HG03571 (cell line): ENCODE measurements at regions not wholly inside any gene's neighbourhood (a gene's known extent, or its start where the extent isn't known, plus 50 kb on each side); places are given as distances from the start of the nearest gene placed in this dataset.
A peak's percentile ranks its signal among the peaks of the same experiment; 100 is the strongest.

Source experiments
- ATAC-seq: cut with Tn5 transposase; IDR thresholded peaks from one replicate; pipeline ENCODE4 v1.9.1; 2021; ENCODE audit not compliant: unreplicated experiment

DNA sequence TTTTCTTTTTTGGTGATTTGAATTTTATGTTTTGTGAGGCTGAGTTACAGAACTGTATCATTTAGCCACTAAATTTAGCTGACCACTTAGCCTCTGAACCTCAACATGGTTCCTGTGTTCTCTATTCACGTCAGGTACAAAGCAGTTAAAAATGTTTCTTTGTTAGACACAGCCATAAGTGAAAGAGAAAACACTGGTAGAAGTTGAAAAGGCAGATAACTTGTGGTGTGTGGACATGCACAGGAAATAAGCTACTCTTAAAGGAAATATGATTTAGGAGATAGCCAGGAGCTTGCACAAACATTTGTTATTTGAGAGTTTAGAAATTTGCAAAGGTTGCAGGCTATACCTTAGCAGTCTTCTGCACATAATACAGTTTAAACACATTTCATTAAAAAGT is 171.0 kb upstream of the RPS6KA3 start:
- peak; percentile 50 for ATAC-seq

DNA sequence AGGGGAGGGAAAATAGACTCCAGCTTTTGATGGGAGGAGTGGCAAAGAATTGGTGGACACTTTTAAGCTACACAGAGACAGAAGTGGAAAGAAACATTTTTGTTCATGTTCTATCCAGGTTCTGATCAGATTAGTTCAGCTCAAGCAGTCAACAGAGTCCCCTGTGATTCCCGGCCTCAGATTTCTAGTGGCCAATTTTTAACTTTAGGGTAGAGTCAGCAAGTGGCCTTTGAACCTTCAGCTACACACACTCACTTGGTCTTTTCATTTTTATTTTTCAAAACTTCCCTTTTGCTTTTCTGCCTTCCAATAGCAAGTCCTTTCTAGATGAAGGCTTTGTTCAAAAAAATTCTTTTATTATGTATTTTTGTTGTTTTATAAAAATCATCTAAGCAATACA is 169.2 kb upstream of the RPS6KA3 start:
- ATAC-seq: no peak

DNA sequence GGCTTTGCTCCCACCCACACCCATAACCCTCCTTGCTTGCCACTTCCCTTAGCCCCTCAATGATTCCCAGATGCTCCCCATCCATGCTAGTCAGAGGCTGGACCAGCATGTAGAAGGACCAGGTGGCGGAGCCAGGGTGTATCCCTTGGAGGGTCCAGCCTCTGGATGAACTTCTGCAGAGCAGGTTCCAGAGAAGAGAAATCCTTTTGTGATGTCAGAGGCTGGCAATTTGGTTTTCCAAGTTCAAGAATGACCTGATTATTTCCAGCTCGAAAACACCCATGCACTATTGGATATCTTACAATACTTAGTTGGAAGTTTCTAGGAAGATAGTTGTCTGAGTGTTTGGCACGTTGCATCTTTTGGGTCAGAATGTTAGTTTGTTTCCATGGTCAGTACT is 168.3 kb upstream of the RPS6KA3 start:
- ATAC-seq: no peak

DNA sequence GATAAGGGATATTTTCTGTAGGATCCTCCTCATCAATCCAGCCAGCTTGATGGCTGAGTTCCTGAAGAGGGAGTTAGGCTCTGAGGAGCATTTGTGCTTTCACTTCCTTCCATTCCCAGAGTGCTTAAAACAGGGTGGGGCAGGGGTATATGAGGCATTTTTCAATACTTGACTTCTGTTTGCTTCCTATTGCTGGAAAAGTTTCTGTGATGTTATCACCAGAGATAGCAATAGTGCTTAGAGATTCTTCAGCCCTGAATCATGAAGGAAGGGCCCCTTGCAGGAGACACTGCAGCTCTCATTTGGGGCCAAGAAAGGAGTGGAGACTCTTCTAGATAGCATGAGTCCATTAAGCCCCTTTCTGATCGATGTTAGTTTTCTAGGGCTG is 166.7 kb upstream of the RPS6KA3 start:
- ATAC-seq: no peak

DNA sequence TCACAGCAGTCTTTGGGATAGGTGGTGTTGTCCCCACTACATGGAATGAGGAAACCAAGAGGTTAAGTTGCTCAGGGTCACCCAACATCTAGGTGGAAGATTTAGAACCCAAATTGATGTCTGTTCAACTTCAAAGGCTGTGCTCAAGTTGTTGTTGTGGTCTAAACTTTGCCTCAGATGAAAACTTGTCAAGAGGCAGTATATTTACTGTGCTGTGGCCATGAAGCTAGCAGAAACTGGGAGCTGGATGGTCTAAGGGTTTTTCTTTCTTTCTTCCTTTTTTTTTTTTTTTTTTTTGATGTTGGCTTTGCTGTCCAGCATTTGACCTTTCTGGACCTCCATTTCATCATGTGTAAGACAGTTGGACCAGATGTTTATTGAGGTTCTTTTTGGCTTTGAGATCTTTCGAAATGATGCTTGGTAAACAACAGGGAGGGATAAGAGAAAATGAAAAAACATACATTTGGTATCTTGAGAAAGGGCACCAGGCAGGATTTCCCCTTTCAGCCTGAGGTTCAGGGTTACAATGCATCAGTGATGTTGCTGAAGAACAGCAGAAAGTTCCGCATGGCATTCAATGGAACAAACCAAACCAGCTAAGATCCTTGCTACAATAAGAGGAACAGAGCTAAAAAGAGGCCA is 166.2 kb upstream of the RPS6KA3 start:
- no peak for ATAC-seq

DNA sequence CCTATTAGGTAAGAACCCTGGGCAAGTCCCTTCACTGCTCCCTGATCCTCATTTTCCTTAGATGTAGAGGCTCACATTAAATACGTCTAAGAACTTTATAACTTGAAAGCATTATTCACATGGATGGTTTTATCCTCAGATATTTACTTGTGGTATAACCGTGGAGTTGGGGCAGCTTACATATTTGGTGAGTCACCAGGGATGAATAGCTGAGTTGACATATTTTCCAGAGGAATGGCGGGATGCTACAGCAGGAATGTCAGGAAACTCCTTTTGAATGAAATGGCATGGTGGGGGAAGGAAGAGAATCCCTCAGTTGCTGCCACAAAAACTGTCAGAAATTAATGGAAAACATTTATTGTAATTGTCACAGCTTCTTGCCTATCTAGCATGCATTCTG is 165.3 kb upstream of the RPS6KA3 start:
- no peak for ATAC-seq

DNA sequence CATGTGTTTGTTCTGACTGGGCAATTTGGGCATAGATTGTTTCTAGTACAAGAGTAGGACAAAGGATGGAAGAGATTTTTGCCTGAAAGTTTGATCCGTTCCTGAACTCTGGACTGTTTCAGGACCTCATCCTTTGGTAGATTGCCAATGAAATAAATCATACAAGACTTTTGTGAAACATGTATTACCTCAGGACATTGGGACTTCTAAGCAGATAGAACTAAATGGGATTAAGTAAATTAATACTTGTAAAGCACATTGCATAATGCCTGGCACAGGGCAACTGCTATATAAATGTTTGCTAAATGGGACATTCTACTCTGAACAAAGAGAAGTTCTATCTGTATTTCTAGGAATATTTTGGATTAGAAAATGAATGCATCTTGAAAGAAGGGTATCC is 164.8 kb upstream of the RPS6KA3 start:
- no peak for ATAC-seq

DNA sequence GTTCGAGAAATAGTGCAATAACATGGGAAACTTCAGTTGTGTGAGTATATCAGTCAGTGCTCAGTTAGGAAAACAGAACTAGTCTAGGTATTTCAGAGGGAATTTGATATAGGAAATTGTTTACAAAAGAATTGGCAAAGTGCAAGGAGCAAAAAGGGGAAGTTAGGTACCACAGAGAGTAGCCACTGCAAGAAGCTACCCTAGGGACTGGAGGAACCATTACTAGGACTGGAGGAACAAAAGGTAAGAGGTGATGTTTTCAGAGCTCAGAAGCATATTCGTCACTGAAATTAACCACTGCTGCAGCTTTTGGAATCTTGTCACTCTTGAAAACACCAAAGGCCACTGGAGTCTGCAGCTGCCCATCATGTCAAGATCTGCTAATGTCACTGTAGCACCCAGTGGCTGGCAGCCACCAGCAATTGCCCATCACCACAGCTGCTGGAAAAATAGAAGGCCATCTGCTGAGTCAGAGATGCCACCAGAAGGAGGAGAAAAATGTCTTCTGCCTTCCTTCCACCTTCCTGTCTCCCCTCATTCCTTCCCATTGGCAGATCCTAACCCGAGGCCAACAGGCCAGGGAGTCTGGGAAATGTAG is 160.6 kb upstream of the RPS6KA3 start:
- ATAC-seq: peak; percentile 69

DNA sequence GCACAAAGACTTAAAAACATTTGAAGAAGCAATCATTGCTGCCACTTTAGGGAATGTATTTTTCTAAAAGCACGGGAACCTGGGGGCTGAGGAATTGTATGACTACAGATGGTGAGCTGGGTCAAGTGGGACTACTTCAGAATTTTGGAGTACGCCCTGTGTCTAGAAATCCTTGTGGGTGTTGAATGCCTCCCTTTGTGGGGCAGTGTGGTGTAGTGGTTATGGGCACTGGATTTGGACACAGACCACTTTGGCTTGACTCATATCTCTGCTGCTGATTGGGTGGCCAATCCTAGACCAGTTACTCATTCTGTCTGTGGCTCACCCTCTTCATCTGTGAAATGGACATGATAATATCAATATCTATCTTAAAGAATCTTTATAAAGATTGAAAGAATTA is 155.0 kb upstream of the RPS6KA3 start:
- ATAC-seq: no peak

DNA sequence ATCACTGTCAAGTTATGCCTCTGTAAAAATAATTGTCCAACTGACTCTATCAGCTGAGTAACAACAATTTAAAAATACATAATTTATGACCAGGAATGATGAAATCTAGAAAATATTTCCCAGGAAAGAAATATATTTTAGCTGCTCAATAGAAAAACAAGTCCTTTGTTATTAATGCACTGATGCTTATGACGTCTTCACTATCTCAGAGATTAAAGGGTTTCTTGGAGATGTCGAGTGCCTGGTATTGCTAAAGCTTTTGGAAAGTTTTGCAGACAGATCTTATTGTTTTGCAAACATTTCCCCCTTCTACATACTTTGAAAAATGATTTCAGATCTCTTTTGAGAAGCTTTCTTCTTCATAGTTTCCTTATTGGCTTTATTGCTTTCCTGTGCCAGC is 154.6 kb upstream of the RPS6KA3 start:
- no peak for ATAC-seq

DNA sequence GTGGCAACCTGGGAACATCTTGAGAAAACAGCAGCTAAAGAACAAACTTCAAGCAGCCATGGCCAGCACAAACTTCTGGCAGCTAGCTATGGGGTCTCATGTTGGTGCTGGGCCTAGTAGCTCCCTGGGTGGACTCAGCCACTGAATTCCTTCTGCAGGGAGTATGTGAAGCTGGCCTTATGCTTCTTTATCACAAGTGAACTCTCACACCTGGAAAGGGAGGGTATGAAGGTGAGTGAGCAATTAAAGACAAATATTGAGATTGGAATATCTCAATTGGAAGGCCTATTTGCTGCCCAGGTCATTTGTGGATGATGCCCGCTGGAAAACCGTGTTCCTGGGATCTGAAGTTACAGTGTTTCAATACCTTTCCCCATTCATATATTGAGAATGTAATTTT is 153.3 kb upstream of the RPS6KA3 start:
- ATAC-seq: no peak

DNA sequence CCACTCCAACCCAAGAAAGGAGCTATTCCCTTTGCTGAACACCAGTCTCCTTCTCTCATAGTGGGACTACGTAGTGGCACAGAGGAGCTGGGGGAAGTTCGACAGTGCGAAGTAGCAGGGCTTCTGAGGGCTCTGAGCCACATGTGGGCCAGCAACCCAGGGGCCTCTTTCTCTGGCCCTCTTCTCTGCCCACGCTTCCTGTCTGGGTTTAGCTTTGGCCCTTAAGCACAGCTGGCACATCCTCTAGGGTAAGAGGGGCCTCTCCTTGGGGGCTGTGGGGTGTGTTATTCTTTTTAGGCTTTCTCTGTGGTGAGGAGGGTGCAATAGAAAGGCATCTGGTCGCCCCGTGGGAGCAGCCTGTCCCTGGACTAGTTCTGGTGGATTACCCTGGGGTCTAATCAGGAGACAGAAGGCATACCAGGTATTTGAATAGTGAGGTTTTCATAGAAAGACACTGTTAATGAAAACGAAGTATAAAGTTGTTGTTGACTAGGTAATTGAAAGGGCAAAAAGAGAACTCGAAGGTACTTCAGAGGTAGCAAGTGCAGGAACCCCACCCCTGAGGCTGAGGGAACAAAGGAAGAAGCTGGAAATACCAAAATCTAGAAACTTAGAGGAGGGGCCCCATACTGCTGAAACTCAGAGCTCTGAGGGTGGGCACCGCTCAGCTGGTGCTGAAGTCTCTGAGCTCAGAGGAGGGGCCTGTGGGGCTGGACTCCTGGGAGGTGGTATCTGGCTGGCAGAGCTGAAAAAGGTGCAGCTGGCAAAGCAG is 151.9 kb upstream of the RPS6KA3 start:
- no peak for ATAC-seq

DNA sequence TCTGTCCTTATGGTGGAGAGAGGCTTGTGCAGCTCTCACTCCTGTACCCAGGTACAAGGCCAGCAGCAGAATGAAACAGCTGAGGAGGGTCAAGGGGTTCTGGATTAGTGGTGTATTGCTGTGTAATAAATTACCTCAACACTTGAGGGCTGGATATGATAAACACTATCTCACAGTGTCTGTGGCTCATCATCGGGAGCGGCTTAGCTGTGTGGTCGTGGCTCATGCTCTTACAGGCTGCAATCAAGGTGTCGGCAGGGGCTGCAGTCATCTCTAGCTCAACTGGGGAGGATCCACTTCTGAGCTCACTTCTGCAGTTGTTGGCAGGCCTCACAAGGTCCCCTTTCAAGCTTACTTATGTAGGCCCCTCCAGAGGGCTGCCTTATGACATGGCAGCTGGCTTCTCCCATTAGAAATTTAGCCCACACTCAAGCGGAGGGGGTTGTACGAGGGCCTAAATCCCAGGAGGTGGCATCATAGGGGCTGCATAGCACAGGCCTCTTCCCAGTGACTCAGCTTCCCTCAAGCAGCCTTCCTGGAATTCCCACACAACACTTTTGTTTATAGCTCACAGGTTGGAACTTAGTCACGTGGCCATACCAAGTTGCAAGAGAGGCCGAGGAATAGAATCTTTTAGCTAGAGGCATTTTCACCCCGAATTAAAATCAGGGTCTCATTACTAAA is 148.2 kb upstream of the RPS6KA3 start:
- no peak for ATAC-seq

DNA sequence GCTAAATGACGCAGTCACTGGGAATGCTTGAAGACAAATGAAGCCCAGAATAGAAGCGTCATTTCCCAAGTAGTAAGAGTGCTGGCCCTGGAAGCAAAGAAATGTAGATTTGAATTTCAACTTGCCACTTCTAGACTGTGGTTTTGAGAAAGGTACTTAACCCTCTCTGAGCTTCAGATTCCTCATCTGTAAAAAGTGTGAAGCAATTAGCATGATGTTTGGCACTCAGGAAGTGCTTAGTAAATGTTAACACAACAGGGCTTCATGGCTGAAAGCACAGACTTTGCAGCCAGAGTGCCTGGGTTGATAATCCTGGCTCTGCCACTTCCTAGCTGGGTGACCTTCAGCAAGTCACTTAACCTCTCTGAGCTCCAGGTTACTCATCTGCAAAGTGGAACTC is 147.4 kb upstream of the RPS6KA3 start:
- no peak for ATAC-seq

DNA sequence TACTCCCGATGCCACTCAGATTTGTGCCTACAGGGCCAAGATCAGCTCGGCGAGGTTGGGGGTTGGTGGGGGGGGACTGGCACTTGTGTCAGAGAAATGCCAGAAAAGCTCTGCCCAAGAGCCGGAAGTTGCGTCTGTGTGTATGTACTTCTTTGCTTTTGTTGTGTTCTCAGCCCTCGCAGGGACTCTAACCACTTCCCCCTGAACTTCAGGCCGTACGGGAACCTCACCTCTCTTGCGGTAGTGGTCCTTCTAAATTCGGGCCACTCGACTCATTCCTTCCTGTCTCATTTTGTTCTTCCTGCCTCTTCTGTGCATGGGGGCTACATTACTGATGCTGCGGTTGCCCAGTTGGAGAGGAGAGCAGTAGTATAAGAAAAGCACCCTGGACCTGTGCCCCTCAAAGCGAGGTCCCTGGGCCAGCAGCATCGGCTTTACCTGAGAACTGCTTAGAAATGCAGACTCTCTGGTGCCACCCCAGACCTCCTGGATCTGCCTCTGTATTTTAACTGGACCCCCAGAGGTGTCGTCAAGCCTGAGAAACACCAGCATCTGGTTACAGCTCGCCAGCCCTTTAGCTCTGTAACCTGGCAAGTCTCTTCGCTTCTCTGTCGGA is 146.3 kb upstream of the RPS6KA3 start:
- ATAC-seq: peak; percentile 82

DNA sequence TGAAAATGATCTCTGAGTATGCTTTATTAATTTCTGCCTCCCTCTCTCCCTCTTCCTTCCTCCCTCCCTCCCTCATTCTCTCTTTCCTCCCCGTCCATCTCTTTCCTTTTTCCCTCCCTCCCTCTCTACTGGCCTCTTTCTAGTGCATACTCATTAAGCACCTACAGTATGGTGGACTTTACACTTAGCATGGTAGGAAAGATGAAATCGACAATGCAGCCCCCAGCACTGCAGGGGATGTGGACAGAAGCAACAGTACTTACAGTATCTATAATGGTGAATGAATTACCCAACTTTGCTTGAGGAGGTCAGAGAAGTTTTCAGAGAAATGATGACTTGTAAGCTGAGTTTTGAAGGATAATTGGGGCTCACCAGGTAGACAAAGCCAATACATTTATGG is 143.8 kb upstream of the RPS6KA3 start:
- ATAC-seq: no peak

DNA sequence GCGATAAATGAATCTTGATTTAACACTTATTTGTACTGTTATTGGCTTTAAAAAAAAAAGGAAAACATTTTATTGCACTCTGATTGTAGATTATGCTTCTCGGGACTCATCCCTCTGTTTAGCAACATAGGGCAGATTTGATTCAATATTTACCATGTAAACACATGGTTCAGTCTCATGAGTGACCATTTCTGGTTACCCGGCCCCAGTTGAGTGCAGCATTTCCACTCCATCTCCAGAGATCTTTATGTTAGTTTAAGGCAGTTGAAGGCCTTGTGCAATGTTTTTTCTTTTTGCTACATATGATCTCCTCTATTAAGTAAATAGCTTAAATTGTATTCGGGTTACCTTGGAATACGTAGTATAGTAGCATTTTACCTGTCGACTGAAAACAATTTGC is 143.3 kb upstream of the RPS6KA3 start:
- no peak for ATAC-seq

DNA sequence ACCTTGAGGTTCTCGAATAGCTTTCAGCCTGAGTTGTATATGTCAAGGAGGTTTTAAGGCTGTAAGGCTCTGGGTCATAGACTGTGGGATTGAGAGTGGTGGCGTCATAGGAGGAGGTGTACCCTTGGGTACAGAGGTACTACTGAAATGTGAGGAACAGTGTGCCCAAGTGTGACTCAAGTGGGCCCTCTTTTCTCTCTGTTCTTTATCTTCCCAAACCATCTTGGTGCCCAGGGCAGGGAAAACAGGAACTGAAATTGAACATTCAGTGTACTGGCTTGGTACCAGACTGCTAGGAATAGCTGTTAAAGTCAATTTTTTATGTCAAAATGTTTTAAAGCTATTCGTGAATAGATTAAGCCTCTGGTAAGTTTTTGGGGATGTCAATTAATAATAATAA is 136.2 kb upstream of the RPS6KA3 start:
- ATAC-seq: no peak

DNA sequence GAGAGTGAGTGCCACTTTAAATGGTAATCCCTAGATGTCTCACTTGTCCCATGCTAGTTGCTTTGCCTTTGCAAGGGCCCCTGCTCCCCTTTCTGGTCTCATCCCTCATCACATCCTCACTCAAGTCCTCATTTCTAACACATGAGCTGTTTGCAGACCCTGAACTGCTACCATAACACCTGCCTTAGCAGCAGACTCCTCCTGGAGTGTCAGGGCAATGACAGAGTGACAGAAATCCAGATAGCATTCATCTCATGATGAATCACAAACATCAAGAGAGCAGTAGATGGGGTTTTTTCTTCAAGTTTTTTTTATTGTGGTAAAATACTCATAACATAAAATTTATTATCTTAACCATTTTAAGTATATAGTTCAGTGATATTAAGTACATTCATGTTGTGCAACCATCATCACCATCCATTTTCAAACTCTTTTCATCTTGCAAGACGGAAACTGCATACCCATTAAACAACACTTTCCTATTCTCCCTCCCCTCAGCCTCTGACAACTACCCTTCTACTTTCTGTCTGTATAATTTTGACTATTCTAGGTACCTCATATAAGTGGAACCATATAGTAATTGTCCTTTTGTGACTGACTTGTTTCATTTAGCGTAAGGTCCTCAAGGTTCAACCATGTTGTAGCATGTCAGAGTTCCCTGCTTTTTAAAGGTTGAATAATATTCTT is 133.2 kb upstream of the RPS6KA3 start:
- ATAC-seq: no peak

DNA sequence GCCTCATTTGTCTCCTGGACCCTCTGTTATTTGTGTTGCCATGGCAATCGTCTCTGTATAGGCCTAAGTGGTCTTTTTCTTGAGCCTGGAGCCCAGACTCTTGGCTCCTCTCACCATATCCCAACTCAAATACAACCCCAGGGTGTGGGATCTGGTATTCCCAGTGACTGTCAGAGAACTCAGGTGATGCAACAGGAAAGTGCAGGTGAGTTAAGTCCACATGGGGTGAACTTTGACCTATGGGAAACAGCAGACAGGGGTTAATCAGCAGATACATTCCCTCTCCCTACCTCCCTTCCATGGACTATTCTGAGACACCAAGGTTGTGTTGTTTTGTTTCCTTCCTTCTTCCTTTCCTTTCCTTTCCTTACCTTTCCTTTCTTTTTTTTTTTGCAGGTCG is 130.9 kb upstream of the RPS6KA3 start:
- no peak for ATAC-seq

DNA sequence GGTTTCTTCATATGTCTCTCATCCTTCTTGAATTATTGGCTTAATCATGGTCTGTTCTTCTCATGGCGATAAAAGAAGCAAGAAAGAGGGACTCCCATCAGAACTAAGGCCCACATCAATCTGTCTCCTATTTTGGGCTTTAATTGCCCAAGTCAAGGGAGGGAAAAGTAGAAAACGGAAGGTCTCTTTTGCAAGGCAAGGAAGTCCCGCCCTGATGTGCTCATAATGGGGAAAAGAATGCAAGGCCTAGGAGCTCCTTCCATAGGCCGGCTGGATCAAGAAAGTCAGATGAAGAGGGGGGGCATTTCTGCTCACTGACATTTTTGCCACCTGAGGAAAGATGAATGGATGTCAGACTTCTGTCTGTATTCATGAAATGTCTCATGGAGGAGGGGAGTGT is 127.7 kb upstream of the RPS6KA3 start:
- no peak for ATAC-seq
